Fibroblast of gingiva (primary cell): ENCODE measurements at regions not wholly inside any gene's neighbourhood (a gene's known extent, or its start where the extent isn't known, plus 50 kb on each side); places are given as distances from the start of the nearest gene placed in this dataset.

Source experiments
- DNase-seq: peaks from one replicate; pipeline ENCODE4 v3.0.0-alpha.2; 2011; ENCODE audit warnings: low read depth

- DNase-seq = no peak
Observed at GRCh38 chr15:29319823-29320222, 50.2 kb upstream of the NSMCE3 start.
